CD14-positive monocyte (primary cell): ENCODE measurements at regions not wholly inside any gene's neighbourhood (a gene's known extent, or its start where the extent isn't known, plus 50 kb on each side); places are given as distances from the start of the nearest gene placed in this dataset.

Source experiments
- DNase-seq, 3 donors: peaks; one replicate each; pipeline ENCODE4 v3.0.0-alpha.2; 2011 to 2022
- H2AFZ ChIP-seq: 2 replicates; pipeline ENCODE4 v1.6.0; 2012; ENCODE audit warnings: mild to moderate bottlenecking, low read depth, low read length, inconsistent platforms; ENCODE audit not compliant: insufficient read depth, poor library complexity, severe bottlenecking
- H3K27ac ChIP-seq, 2 donors: 1 replicate in 1 of 2; 2 replicates in 1 of 2; pipeline ENCODE4 v1.5.1; 2012 to 2013; ENCODE audit warnings: low read length in 2 of 2, control low read depth in 1 of 2, inconsistent platforms in 1 of 2, low read depth in 1 of 2, mild to moderate bottlenecking in 1 of 2
- H3K27me3 ChIP-seq, 2 donors: one replicate each; pipeline versions ENCODE4 v1.6.0 to v1.6.1; 2011 to 2013; ENCODE audit warnings: low read length in 2 of 2; ENCODE audit not compliant: control insufficient read depth in 2 of 2, insufficient read depth in 2 of 2
- H3K36me3 ChIP-seq, 2 donors: replicated peaks in 1 of 2; 1 replicate in 1 of 2; 2 replicates in 1 of 2; pipeline versions ENCODE4 v1.5.1 to v1.6.1; 2012 to 2013; ENCODE audit warnings: low read length in 2 of 2, control low read depth in 1 of 2, inconsistent platforms in 1 of 2, mild to moderate bottlenecking in 1 of 2; ENCODE audit not compliant: insufficient read depth in 2 of 2, control insufficient read depth in 1 of 2
- H3K4me1 ChIP-seq, 2 donors: 1 replicate in 1 of 2; 2 replicates in 1 of 2; pipeline versions ENCODE4 v1.5.1 to v1.6.1; 2012 to 2013; ENCODE audit warnings: low read length in 2 of 2, control low read depth in 1 of 2, inconsistent platforms in 1 of 2, mild to moderate bottlenecking in 1 of 2, moderate library complexity in 1 of 2; ENCODE audit not compliant: insufficient read depth in 2 of 2, control insufficient read depth in 1 of 2
- H3K4me2 ChIP-seq: replicated peaks from 2 replicates; pipeline ENCODE3; 2012; ENCODE audit warnings: low read length, moderate library complexity, mild to moderate bottlenecking; ENCODE audit not compliant: poor library complexity, severe bottlenecking; ENCODE audit errors: extremely low read depth
- H3K4me3 ChIP-seq, 3 experiments: fragments of 200-600 bp in 1 of 3; sonication (generic) in 1 of 3; replicated peaks in 1 of 3; 1 replicate in 2 of 3; 2 replicates in 1 of 3; pipeline ENCODE4 v1.5.1; 2011 to 2013; ENCODE audit warnings: low read length in 3 of 3, mild to moderate bottlenecking in 3 of 3, control low read depth in 2 of 3, low read depth in 2 of 3, inconsistent platforms in 1 of 3, moderate library complexity in 1 of 3
- H3K79me2 ChIP-seq: 2 replicates; pipeline ENCODE4 v1.6.0; 2012; ENCODE audit warnings: mild to moderate bottlenecking, control low read depth, inconsistent platforms, low read length, moderate library complexity; ENCODE audit not compliant: insufficient read depth
- H3K9ac ChIP-seq: 2 replicates; pipeline ENCODE4 v1.6.0; 2017; ENCODE audit warnings: low read length, mild to moderate bottlenecking; ENCODE audit not compliant: insufficient read depth, poor library complexity, severe bottlenecking
- H3K9me3 ChIP-seq, 2 donors: replicated peaks in 1 of 2; 1 replicate in 1 of 2; 2 replicates in 1 of 2; pipeline versions ENCODE4 v1.5.1 to v1.6.1; 2012 to 2013; ENCODE audit warnings: low read length in 2 of 2, control low read depth in 1 of 2; ENCODE audit not compliant: control insufficient read depth in 1 of 2, insufficient read depth in 1 of 2
- H4K20me1 ChIP-seq: 2 replicates; pipeline ENCODE4 v1.6.0; 2012; ENCODE audit warnings: mild to moderate bottlenecking, low read length, control low read depth, moderate library complexity; ENCODE audit not compliant: insufficient read depth
- H3K27ac Mint-ChIP-seq, 7 donors: one replicate each; pipeline ENCODE4 v1.8.0; 2020; ENCODE audit warnings: mild to moderate bottlenecking in 7 of 7, mixed read lengths in 7 of 7, moderate library complexity in 6 of 7, inconsistent platforms in 2 of 7
- H3K27me3 Mint-ChIP-seq, 3 donors: one replicate each; pipeline ENCODE4 v1.8.0; 2021 to 2022; ENCODE audit warnings: low read depth in 3 of 3, mild to moderate bottlenecking in 3 of 3, mixed read lengths in 3 of 3, moderate library complexity in 3 of 3, inconsistent platforms in 1 of 3
- H3K36me3 Mint-ChIP-seq, 2 donors: one replicate each; pipeline ENCODE4 v1.8.0; 2020; ENCODE audit warnings: mixed read lengths in 2 of 2, inconsistent platforms in 1 of 2, mild to moderate bottlenecking in 1 of 2
- H3K4me1 Mint-ChIP-seq: one replicate; pipeline ENCODE4 v1.8.0; 2020; ENCODE audit warnings: mild to moderate bottlenecking, mixed read lengths
- H3K4me3 Mint-ChIP-seq, 2 donors: one replicate each; pipeline ENCODE4 v1.8.0; 2020; ENCODE audit warnings: mild to moderate bottlenecking in 2 of 2, mixed read lengths in 2 of 2, moderate library complexity in 1 of 2
- H3K9me3 Mint-ChIP-seq, 7 donors: one replicate each; pipeline ENCODE4 v1.8.0; 2020 to 2022; ENCODE audit warnings: mixed read lengths in 7 of 7, mild to moderate bottlenecking in 6 of 7, moderate library complexity in 6 of 7, inconsistent platforms in 2 of 7
- CTCF ChIP-seq: fragments of 200-600 bp; IDR thresholded peaks from one replicate; pipeline ENCODE4 v1.8.0; 2022; ENCODE audit warnings: antibody characterized with exemption, mild to moderate bottlenecking
- WGBS: methylation state at CpG from one replicate; pipeline ENCODE4 v1.1.5; 2013; ENCODE audit warnings: missing lambda C conversion rate; ENCODE audit not compliant: insufficient coverage; 5-methylcytosine and 5-hydroxymethylcytosine counted together
- intact Hi-C, 2 donors: fragments of 100-400 bp; cut with micrococcal nuclease; formaldehyde crosslinking; loops; one replicate each; pipeline versions ENCODE4 v1.15.0 to v1.15.1; 2023

- no peak for TF ChIP-seq CTCF
- Mint-ChIP-seq H3K27ac (no peak overlapping the region), H3K27me3 (peaks cover 0 to 2% (median 0%) of the 10 kb centered on the region in 3 donors), H3K36me3 (no peaks in the 10 kb centered on the region), H3K4me1 (peaks cover 8% of the 10 kb centered on the region), H3K4me3 (no peak overlapping the region), H3K9me3 (peaks cover 0 to 2% (median 0%) of the 10 kb centered on the region in 7 donors)
- Histone ChIP-seq H3K9me3 (no peaks in the 10 kb centered on the region), H3K9ac (no peak overlapping the region), H4K20me1 (no peaks in the 10 kb centered on the region), H3K27me3 (no peaks in the 10 kb centered on the region), H3K79me2 (no peaks in the 10 kb centered on the region), H3K4me3 (no peak overlapping the region), H2AFZ (no peak overlapping the region), H3K4me2 (no peak overlapping the region), H3K36me3 (no peaks in the 10 kb centered on the region), H3K4me1 (peaks cover under 1 to 1% of the 10 kb centered on the region in 2 donors), H3K27ac (no peak overlapping the region)
- intact Hi-C loops: no loop called here
- no peak for DNase-seq
- 78% methylated on average over 7 of the region's 14 CpGs for WGBS
Observed at GRCh38 chr6:137357263-137357947, 136.8 kb downstream of the OLIG3 start.

- Histone ChIP-seq H3K27me3 (no peaks in the 10 kb centered on the region), H3K4me1 (peaks cover 11 to 12% of the 10 kb centered on the region in 2 donors), H2AFZ (no peak overlapping the region), H3K9ac (no peak overlapping the region), H3K4me3 (no peak overlapping the region), H3K4me2 (no peak overlapping the region), H3K36me3 (no peaks in the 10 kb centered on the region), H3K79me2 (no peaks in the 10 kb centered on the region), H4K20me1 (no peaks in the 10 kb centered on the region), H3K9me3 (no peaks in the 10 kb centered on the region), H3K27ac (no peak overlapping the region)
- no peak for TF ChIP-seq CTCF
- 100% methylated on average over 3 of the region's 7 CpGs for WGBS
- Mint-ChIP-seq H3K4me1 (peaks cover 10% of the 10 kb centered on the region), H3K36me3 (no peaks in the 10 kb centered on the region), H3K27ac (peak overlapping the region in 1 of 7 donors; percentile 65), H3K9me3 (no peaks in the 10 kb centered on the region), H3K4me3 (no peak overlapping the region), H3K27me3 (peaks cover 0 to 5% (median 0%) of the 10 kb centered on the region in 3 donors)
- DNase-seq: no peak
- intact Hi-C loops: no loop called here
Observed at GRCh38 chr6:137353842-137354397, 134.7 kb upstream of the IFNGR1 start.
